ENCODE measurements at regions not wholly inside any gene's neighbourhood (a gene's known extent, or its start where the extent isn't known, plus 50 kb on each side); places are given as distances from the start of the nearest gene placed in this dataset.

DNA sequence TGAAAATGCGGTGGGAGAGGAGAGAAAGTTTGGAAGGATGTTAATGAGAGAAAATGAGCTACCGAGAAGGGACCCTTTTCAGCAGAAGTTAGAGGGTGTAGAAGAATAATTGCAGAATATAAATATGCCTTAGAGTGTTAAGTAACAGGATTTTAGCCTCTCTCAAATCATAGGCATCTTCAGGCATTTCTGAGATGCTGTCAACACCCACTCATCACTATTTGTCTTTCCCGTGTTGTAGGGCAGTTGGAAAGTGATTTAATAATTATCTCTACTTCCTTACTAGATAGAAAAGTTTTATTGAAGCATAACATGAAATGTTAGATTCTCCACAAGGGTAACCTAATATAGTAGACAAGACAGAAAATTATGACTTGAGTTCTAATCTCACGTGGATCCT lies 96.4 kb upstream of the RGS4 start:
- no peak for DNase-seq
- intact Hi-C loops (cut with micrococcal nuclease), result no loop called here
- TF ChIP-seq EZH2 (IDR thresholded peaks at IDR 0.05; ENCODE audit: low read length, unreplicated experiment) (no peak), EZH2phosphoT487 (IDR thresholded peaks at IDR 0.05; ENCODE audit: borderline replicate concordance, low read length) (no peak), CTCF (conservative IDR thresholded peaks at IDR 0.05; ENCODE audit: low read depth, low read length) (no peak)
- H3K27ac ChIP-seq (ENCODE audit: low read length), result peak overlapping the region; percentile 13; the same call in 1 of the 2 replicates
- H3F3A ChIP-seq (ENCODE audit: low read length, unreplicated experiment), result no peaks in the 10 kb centered on the region
- peaks cover 13% of the 10 kb centered on the region for H3K4me1 ChIP-seq (ENCODE audit: insufficient read depth, low read length)
- BruUV-seq (replicated peaks), result no TSS peak
- ChIA-PET CTCF (no interaction called here), POLR2A (ENCODE audit: unreplicated experiment) (no interaction called here)
- no peaks in the 10 kb centered on the region for H4K20me1 ChIP-seq (ENCODE audit: low read length)
- no peaks in the 10 kb centered on the region for H3K27me3 ChIP-seq (ENCODE audit: low read length)
- no peak overlapping the region for H3K4me3 ChIP-seq (ENCODE audit: low read length)
- no peaks in the 10 kb centered on the region for H3K79me2 ChIP-seq (ENCODE audit: low read length)
- H3K9ac ChIP-seq (ENCODE audit: low read length), result no peak overlapping the region
- no peaks in the 10 kb centered on the region for H3K36me3 ChIP-seq (ENCODE audit: low read depth, low read length)
- no peak for ATAC-seq
- H3K9me3 ChIP-seq (ENCODE audit: low read length), result no peaks in the 10 kb centered on the region
- no peak overlapping the region for H2AFZ ChIP-seq (ENCODE audit: low read length)
- no peaks in the 10 kb centered on the region for H3K9me2 ChIP-seq (replicated peaks; ENCODE audit: low read length)
- 0 out of 2 replicates have a peak overlapping the region, but pooled peaks have one; percentile 25 for H3K4me2 ChIP-seq (ENCODE audit: low read length)

DNA sequence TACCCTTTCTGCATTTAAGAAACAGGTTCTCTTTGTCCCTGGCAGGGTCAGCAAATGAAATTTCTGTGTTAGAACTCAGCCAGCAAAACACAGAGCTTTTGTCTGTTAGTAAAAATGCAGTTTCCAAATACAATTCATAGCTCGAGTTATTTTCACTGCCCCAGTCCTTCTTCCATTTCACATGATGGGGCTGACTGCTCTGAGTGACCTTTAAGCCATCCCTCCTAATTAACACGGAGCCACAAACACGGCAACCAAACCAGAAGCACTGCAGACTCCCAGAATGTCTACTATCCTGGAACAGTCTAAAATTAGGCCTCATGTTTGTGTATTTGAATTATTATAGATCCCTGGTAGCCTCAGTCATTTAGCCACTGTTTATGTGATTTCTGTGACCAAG lies 99.1 kb upstream of the RGS4 start:
- no peak overlapping the region for H3K4me3 ChIP-seq (ENCODE audit: low read length)
- H3K27ac ChIP-seq (ENCODE audit: low read length), result no peak overlapping the region
- intact Hi-C loops (cut with micrococcal nuclease), result no loop called here
- H3F3A ChIP-seq (ENCODE audit: low read length, unreplicated experiment), result no peaks in the 10 kb centered on the region
- no peaks in the 10 kb centered on the region for H3K79me2 ChIP-seq (ENCODE audit: low read length)
- DNase-seq, result no peak
- no peak overlapping the region for H2AFZ ChIP-seq (ENCODE audit: low read length)
- no peaks in the 10 kb centered on the region for H3K27me3 ChIP-seq (ENCODE audit: low read length)
- TF ChIP-seq EZH2phosphoT487 (IDR thresholded peaks at IDR 0.05; ENCODE audit: borderline replicate concordance, low read length) (no peak), EZH2 (IDR thresholded peaks at IDR 0.05; ENCODE audit: low read length, unreplicated experiment) (no peak), CTCF (conservative IDR thresholded peaks at IDR 0.05; ENCODE audit: low read depth, low read length) (no peak)
- peaks cover 13% of the 10 kb centered on the region for H3K4me1 ChIP-seq (ENCODE audit: insufficient read depth, low read length)
- no peak overlapping the region for H3K4me2 ChIP-seq (ENCODE audit: low read length)
- no peaks in the 10 kb centered on the region for H4K20me1 ChIP-seq (ENCODE audit: low read length)
- ChIA-PET CTCF (no interaction called here), POLR2A (ENCODE audit: unreplicated experiment) (no interaction called here)
- H3K9me2 ChIP-seq (replicated peaks; ENCODE audit: low read length), result no peaks in the 10 kb centered on the region
- BruUV-seq (replicated peaks), result no TSS peak
- H3K9me3 ChIP-seq (ENCODE audit: low read length), result no peaks in the 10 kb centered on the region
- no peaks in the 10 kb centered on the region for H3K36me3 ChIP-seq (ENCODE audit: low read depth, low read length)
- ATAC-seq, result no peak
- H3K9ac ChIP-seq (ENCODE audit: low read length), result no peak overlapping the region

DNA sequence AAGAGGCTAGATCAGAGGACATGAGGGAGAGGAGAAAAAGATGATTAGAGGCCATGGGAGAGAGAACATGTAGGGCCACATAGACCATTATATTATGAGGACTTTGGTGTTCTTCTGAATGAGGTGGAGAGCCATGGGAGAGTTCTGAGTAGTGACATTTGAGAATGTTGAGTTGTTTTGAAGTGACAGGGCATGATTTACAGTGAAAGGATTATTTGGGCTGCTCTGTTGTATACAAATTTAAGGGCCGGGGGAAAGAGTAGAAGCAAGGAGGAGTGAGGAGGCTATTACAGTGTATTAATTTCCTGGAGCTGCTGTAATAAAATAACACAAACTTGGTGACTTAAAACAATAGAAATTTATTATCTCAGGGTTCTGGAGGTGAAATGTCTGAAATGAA lies 102.5 kb upstream of the RGS4 start:
- POLR2A ChIA-PET (ENCODE audit: unreplicated experiment), result no interaction called here
- no peak for ATAC-seq

More for the DNA sequence above, 102.5 kb upstream of the RGS4 start:
- intact Hi-C loops (cut with micrococcal nuclease), result no loop called here
- Histone ChIP-seq H2AFZ (ENCODE audit: low read length) (no peak overlapping the region), H3F3A (ENCODE audit: low read length, unreplicated experiment) (no peaks in the 10 kb centered on the region), H3K79me2 (ENCODE audit: low read length) (no peaks in the 10 kb centered on the region), H3K27me3 (ENCODE audit: low read length) (no peaks in the 10 kb centered on the region), H3K9ac (ENCODE audit: low read length) (no peak overlapping the region), H3K4me3 (ENCODE audit: low read length) (no peak overlapping the region), H3K36me3 (ENCODE audit: low read depth, low read length) (no peaks in the 10 kb centered on the region), H3K4me1 (ENCODE audit: insufficient read depth, low read length) (no peaks in the 10 kb centered on the region), H3K27ac (ENCODE audit: low read length) (no peak overlapping the region), H3K4me2 (ENCODE audit: low read length) (no peak overlapping the region), H3K9me2 (replicated peaks; ENCODE audit: low read length) (no peaks in the 10 kb centered on the region), H3K9me3 (ENCODE audit: low read length) (no peaks in the 10 kb centered on the region), H4K20me1 (ENCODE audit: low read length) (no peaks in the 10 kb centered on the region)
- TF ChIP-seq CTCF (conservative IDR thresholded peaks at IDR 0.05; ENCODE audit: low read depth, low read length) (no peak), EZH2phosphoT487 (IDR thresholded peaks at IDR 0.05; ENCODE audit: borderline replicate concordance, low read length) (no peak), EZH2 (IDR thresholded peaks at IDR 0.05; ENCODE audit: low read length, unreplicated experiment) (no peak)
- no TSS peak for BruUV-seq (replicated peaks)
- no peak for DNase-seq
- CTCF ChIA-PET, result no interaction called here

Data from PC-3 (cell line).